Nephron (organoid): ENCODE measurements at regions not wholly inside any gene's neighbourhood (a gene's known extent, or its start where the extent isn't known, plus 50 kb on each side); places are given as distances from the start of the nearest gene placed in this dataset.

ENCODE experiments used
- H3K27ac Mint-ChIP-seq, 3 experiments: 2 replicates each; pipeline ENCODE4 v1.8.0; 2020; ENCODE audit warnings: mixed read lengths in 3 of 3, mild to moderate bottlenecking in 2 of 3, moderate library complexity in 1 of 3
- H3K27me3 Mint-ChIP-seq: 2 replicates; pipeline ENCODE4 v1.8.0; 2021; ENCODE audit warnings: low read depth, mild to moderate bottlenecking, moderate library complexity, mixed read lengths
- H3K36me3 Mint-ChIP-seq: 2 replicates; pipeline ENCODE4 v1.8.0; 2020; ENCODE audit warnings: low read depth, mixed read lengths
- H3K4me1 Mint-ChIP-seq: 2 replicates; pipeline ENCODE4 v1.8.0; 2020; ENCODE audit warnings: mixed read lengths
- H3K4me3 Mint-ChIP-seq, 3 experiments: 2 replicates each; pipeline ENCODE4 v1.8.0; 2020; ENCODE audit warnings: mild to moderate bottlenecking in 3 of 3, mixed read lengths in 3 of 3, moderate library complexity in 2 of 3
- H3K9me3 Mint-ChIP-seq: 2 replicates; pipeline ENCODE4 v1.8.0; 2020; ENCODE audit warnings: mixed read lengths
- TF ChIP-seq, protein P1 (sequence below), 3 experiments: fragments of 200-600 bp; sonication (generic); IDR thresholded peaks; one replicate each; pipeline ENCODE4 v1.5.0; 2021; ENCODE audit warnings: antibody characterized with exemption in 3 of 3; ENCODE audit not compliant: unreplicated experiment in 3 of 3

DNA sequence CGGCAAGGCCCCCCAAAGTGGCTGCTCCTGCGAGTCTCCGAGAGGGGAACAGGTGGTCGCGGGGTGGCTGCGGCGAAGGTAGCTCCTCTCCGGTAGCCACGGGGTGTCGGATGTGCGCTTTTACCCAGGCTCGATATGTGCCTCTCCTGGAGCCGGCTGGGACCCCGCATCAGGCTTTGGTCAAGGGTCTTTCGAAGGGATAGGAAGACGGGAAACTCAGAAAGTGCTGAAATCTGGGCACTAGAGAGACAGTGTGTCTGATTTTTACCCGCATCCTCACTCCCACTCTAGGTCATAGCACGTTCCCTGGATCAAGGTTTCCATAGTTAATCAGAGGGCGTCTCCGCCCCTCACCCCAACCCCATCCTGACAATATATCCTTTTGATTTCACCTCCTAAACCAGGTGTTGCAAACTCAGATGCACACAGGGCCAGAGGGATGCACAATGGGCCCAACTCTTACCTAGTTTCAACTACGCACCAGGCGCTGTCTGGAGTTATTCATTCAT is 156.9 kb downstream of the PTPN11 start:
- TF ChIP-seq, protein P1, sequence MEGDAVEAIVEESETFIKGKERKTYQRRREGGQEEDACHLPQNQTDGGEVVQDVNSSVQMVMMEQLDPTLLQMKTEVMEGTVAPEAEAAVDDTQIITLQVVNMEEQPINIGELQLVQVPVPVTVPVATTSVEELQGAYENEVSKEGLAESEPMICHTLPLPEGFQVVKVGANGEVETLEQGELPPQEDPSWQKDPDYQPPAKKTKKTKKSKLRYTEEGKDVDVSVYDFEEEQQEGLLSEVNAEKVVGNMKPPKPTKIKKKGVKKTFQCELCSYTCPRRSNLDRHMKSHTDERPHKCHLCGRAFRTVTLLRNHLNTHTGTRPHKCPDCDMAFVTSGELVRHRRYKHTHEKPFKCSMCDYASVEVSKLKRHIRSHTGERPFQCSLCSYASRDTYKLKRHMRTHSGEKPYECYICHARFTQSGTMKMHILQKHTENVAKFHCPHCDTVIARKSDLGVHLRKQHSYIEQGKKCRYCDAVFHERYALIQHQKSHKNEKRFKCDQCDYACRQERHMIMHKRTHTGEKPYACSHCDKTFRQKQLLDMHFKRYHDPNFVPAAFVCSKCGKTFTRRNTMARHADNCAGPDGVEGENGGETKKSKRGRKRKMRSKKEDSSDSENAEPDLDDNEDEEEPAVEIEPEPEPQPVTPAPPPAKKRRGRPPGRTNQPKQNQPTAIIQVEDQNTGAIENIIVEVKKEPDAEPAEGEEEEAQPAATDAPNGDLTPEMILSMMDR (IDR thresholded peaks at IDR 0.05; ENCODE audit: unreplicated experiment in 3 of 3): no peak
- peaks cover 74% of the 10 kb centered on the region for H3K27me3 Mint-ChIP-seq
- H3K36me3 Mint-ChIP-seq: no peaks in the 10 kb centered on the region
- H3K9me3 Mint-ChIP-seq: no peaks in the 10 kb centered on the region
- no peaks in the 10 kb centered on the region for H3K4me1 Mint-ChIP-seq
- no peak overlapping the region for H3K27ac Mint-ChIP-seq
- H3K4me3 Mint-ChIP-seq: peak overlapping the region in 1 of 3 experiments; percentile 34

DNA sequence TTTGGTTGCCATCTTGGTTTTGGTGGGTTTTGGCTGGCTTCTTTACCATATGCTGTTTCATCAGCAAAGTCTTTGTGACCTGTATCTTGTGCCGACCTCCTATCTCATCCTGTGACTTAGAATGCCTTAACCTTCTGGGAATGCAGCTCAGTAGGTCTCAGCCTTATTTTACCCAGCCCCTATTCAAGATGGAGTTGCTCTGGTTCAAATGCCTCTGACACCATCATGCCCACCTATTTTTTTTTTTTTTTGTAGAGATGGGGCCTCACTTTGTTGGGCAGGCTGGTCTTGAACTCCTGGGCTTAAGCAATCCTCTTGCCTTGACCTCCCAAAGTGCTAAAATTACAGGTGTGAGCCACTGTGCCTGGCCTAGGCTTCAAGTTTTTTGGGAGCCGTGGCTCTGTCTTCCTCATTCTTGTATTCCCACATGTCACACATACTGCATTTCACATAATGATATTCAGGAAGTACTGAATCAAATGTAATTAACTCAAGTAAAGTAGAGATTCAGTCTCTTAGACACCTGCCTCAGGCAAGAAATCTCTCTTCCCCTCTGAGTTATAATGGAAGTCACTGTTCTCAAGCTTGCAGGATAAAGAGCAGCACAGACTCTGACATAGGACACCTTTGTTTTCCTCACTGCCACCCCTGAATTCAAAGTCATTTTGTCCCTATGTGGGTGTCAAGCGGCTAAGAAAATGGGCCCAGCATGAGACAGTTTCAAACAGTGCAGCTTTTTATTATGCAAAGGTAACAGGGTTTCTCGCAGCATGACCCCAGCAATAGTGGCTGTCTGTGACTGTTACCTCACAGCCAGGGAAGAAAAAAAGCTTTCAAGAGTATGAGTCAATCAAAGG is 159.0 kb downstream of the PTPN11 start:
- Mint-ChIP-seq H3K4me1 (no peaks in the 10 kb centered on the region), H3K36me3 (no peaks in the 10 kb centered on the region), H3K4me3 (no peak overlapping the region), H3K27ac (no peak overlapping the region), H3K9me3 (no peaks in the 10 kb centered on the region), H3K27me3 (peaks cover 69% of the 10 kb centered on the region)
- TF ChIP-seq, protein P1 (IDR thresholded peaks at IDR 0.05; ENCODE audit: unreplicated experiment in 3 of 3): no peak

DNA sequence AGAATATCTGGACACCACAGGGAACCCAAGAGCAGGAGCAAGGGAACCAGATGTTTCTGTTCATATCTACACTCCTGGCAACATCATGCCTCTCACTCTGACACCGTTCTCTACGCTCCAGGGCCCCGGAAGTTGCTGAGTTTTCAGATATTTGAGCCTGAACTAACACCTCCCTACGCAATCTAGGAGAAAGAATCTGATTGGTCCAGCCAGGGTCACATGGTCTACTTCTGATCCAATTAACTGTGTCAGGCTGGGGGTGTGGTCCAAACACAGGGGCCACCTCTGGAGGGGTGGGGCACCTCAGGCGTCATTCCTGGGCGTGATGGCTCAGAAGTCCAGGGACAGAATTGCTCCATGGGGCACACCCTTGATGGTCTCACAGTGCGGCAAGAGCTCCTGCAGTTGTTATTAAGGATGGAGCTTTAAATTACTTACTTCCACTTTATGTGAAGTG is 165.5 kb downstream of the PTPN11 start:
- Mint-ChIP-seq H3K27me3 (peaks cover 30% of the 10 kb centered on the region), H3K9me3 (no peaks in the 10 kb centered on the region), H3K27ac (no peak overlapping the region), H3K4me1 (no peaks in the 10 kb centered on the region), H3K4me3 (no peak overlapping the region), H3K36me3 (no peaks in the 10 kb centered on the region)
- TF ChIP-seq, protein P1 (IDR thresholded peaks at IDR 0.05; ENCODE audit: unreplicated experiment in 3 of 3): no peak

DNA sequence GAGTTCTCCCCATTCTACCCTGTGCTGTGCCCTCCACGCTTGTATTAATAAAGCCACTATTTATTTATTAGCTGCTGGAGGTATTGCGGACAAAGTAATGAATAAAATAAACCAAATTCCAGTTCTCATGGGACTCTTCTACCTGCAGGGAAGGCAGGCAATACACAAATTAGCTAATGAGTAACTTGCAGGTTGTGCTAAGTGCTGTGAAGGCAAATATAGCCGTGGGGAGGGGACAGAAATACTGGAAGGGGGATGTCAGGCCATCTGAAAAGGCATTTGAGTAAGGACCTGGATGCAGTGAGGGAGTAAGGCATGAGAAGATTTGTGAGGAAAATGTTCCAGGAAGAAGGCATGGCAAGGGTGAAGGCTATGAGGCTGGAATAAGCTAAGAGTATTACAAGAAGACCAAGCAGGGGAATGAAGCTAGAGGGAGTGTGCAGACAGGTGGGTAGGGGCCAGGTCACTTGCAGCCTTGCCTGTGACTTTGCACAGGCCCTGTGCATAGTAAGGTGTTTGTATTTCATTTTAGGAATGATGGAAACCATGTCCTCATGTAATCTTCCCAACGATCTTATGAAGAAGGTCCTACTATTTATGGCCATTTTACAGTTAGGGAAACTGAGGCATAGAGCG is 167.5 kb downstream of the PTPN11 start:
- peaks cover 20% of the 10 kb centered on the region for H3K27me3 Mint-ChIP-seq
- H3K4me1 Mint-ChIP-seq: no peaks in the 10 kb centered on the region
- H3K4me3 Mint-ChIP-seq: no peak overlapping the region
- no peak overlapping the region for H3K27ac Mint-ChIP-seq
- no peaks in the 10 kb centered on the region for H3K36me3 Mint-ChIP-seq
- TF ChIP-seq, protein P1 (IDR thresholded peaks at IDR 0.05; ENCODE audit: unreplicated experiment in 3 of 3): no peak
- H3K9me3 Mint-ChIP-seq: no peaks in the 10 kb centered on the region

DNA sequence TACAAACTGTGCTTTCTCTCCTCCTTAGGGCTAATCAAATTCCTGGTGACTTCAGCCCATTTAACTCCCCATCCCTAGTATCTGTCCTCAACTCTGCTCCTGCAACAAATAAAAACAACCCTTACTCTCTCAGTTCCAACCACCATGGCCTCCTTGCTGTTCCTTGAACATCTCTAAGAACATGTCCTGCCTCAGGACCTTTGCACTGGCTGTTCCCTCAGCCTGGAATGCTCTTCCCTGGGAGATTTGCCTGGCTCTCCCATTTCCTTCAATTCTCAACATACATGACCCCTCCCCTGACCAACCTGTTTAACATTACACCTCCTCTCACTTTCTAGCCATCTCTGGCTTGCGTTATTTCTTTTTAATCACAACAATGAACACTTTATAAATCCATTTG is 170.5 kb downstream of the PTPN11 start:
- H3K36me3 Mint-ChIP-seq: no peaks in the 10 kb centered on the region
- TF ChIP-seq, protein P1 (IDR thresholded peaks at IDR 0.05; ENCODE audit: unreplicated experiment in 3 of 3): no peak
- no peak overlapping the region for H3K4me3 Mint-ChIP-seq
- H3K4me1 Mint-ChIP-seq: no peaks in the 10 kb centered on the region
- H3K27ac Mint-ChIP-seq: no peak overlapping the region
- no peaks in the 10 kb centered on the region for H3K9me3 Mint-ChIP-seq
- H3K27me3 Mint-ChIP-seq: peaks cover 27% of the 10 kb centered on the region
